Umbilical cord (tissue), 1 donor: ENCODE measurements at regions not wholly inside any gene's neighbourhood (a gene's known extent, or its start where the extent isn't known, plus 50 kb on each side); places are given as distances from the start of the nearest gene placed in this dataset.

Experiments
- DNase-seq: peaks from one replicate; pipeline ENCODE4 v3.0.0-alpha.2; 2015; ENCODE audit warnings: low spot score

- no peak for DNase-seq
Observed at GRCh38 chr10:104505521-104506042, 135.5 kb upstream of the SORCS3 start.

GRCh38 chr10:104509981-104510380, 131.1 kb upstream of the SORCS3 start:
- DNase-seq = no peak

- no peak for DNase-seq
Observed at GRCh38 chr10:104510644-104511043, 130.4 kb upstream of the SORCS3 start.

GRCh38 chr10:104512800-104513199, 128.3 kb upstream of the SORCS3 start:
- DNase-seq = no peak

- no peak for DNase-seq
Observed at GRCh38 chr10:104515678-104516199, 125.4 kb upstream of the SORCS3 start.

GRCh38 chr10:104516986-104517385, 124.1 kb upstream of the SORCS3 start:
- DNase-seq = no peak

- DNase-seq = no peak
Observed at GRCh38 chr10:104517946-104518345, 123.1 kb upstream of the SORCS3 start.

GRCh38 chr10:104518891-104519290, 122.2 kb upstream of the SORCS3 start:
- no peak for DNase-seq

GRCh38 chr10:104520653-104521052, 120.4 kb upstream of the SORCS3 start:
- no peak for DNase-seq

- DNase-seq = no peak
Observed at GRCh38 chr10:104521901-104522694, 119.0 kb upstream of the SORCS3 start.

GRCh38 chr10:104526188-104526587, 114.9 kb upstream of the SORCS3 start:
- no peak for DNase-seq

- no peak for DNase-seq
Observed at GRCh38 chr10:104527013-104527412, 114.1 kb upstream of the SORCS3 start.

- no peak for DNase-seq
Observed at GRCh38 chr10:104540181-104540580, 100.9 kb upstream of the SORCS3 start.

- no peak for DNase-seq
Observed at GRCh38 chr10:104541820-104542219, 99.3 kb upstream of the SORCS3 start.

- DNase-seq = no peak
Observed at GRCh38 chr10:104546336-104546735, 94.8 kb upstream of the SORCS3 start.

- no peak for DNase-seq
Observed at GRCh38 chr10:104546756-104547155, 94.3 kb upstream of the SORCS3 start.

- no peak for DNase-seq
Observed at GRCh38 chr10:104548090-104548489, 93.0 kb upstream of the SORCS3 start.

- no peak for DNase-seq
Observed at GRCh38 chr10:104556831-104557230, 84.3 kb upstream of the SORCS3 start.

GRCh38 chr10:104557966-104558365, 83.1 kb upstream of the SORCS3 start:
- DNase-seq = no peak

- DNase-seq = no peak
Observed at GRCh38 chr10:104559935-104560334, 81.2 kb upstream of the SORCS3 start.

- DNase-seq = no peak
Observed at GRCh38 chr10:104563051-104563450, 78.0 kb upstream of the SORCS3 start.

- no peak for DNase-seq
Observed at GRCh38 chr10:104563548-104563947, 77.5 kb upstream of the SORCS3 start.

GRCh38 chr10:104574427-104574826, 66.7 kb upstream of the SORCS3 start:
- DNase-seq = no peak
